SK-N-SH (cell line): ENCODE measurements at regions not wholly inside any gene's neighbourhood (a gene's known extent, or its start where the extent isn't known, plus 50 kb on each side); places are given as distances from the start of the nearest gene placed in this dataset.

Experiments
- CTCF ChIA-PET: fragments of 300-600, 350-600 bp; formaldehyde crosslinking; extraction: SDS; loops from one replicate; lab custom pipeline; 2021; lab: Yijun Ruan, JAX
- POLR2A ChIA-PET: fragments of 350-600 bp; sonication (Branson Sonifier 250); formaldehyde crosslinking; extraction: SDS; loops from one replicate; lab custom pipeline; 2020; ENCODE audit warnings: antibody characterized with exemption, inconsistent platforms; lab: Yijun Ruan, JAX
- DNase-seq: peaks from one replicate; pipeline ENCODE4 v3.0.0; 2012
- H2AFZ ChIP-seq: fragments of 200-600 bp; sonication (generic); 2 replicates; pipeline ENCODE4 v1.8.1; 2016; ENCODE audit warnings: antibody characterized with exemption, mild to moderate bottlenecking, low read depth
- H3F3A ChIP-seq: fragments of 200-600 bp; sonication (generic); replicated peaks from 2 replicates; pipeline ENCODE3; 2016; ENCODE audit warnings: antibody characterized with exemption, mild to moderate bottlenecking; ENCODE audit not compliant: insufficient read depth
- H3K27ac ChIP-seq, 2 experiments: fragments of 200-500 bp in 1 of 2; fragments of 200-600 bp in 1 of 2; sonication (Bioruptor generic) in 1 of 2; sonication (generic), shearing (Covaris generic) in 1 of 2; 2 replicates each; pipeline versions ENCODE4 v1.5.1 to v1.6.1; 2014 to 2016; ENCODE audit warnings: low read depth in 2 of 2, inconsistent platforms in 1 of 2, low read length in 1 of 2, mild to moderate bottlenecking in 1 of 2, mixed read lengths in 1 of 2
- H3K27me3 ChIP-seq: fragments of 200-600 bp; sonication (generic), shearing (Covaris generic); 2 replicates; pipeline ENCODE4 v1.6.1; 2016; ENCODE audit warnings: mixed run types; ENCODE audit not compliant: insufficient read depth
- H3K36me3 ChIP-seq, 2 experiments: fragments of 200-500 bp in 1 of 2; fragments of 200-600 bp in 1 of 2; sonication (Bioruptor generic) in 1 of 2; sonication (generic) in 1 of 2; replicated peaks in 1 of 2; 2 replicates each; pipeline versions ENCODE3 to v1.5.1; 2014 to 2016; ENCODE audit warnings: low read length in 1 of 2, mild to moderate bottlenecking in 1 of 2; ENCODE audit not compliant: insufficient read depth in 2 of 2, control insufficient read depth in 1 of 2
- H3K4me1 ChIP-seq, 2 experiments: fragments of 200-500 bp in 1 of 2; fragments of 200-600 bp in 1 of 2; sonication (Bioruptor generic) in 1 of 2; sonication (generic), shearing (Covaris generic) in 1 of 2; 2 replicates each; pipeline versions ENCODE4 v1.5.1 to v1.6.1; 2014 to 2016; ENCODE audit warnings: low read depth in 1 of 2, low read length in 1 of 2, mixed run types in 1 of 2; ENCODE audit not compliant: insufficient read depth in 2 of 2, control insufficient read depth in 1 of 2
- H3K4me2 ChIP-seq: fragments of 200-600 bp; sonication (generic), shearing (Covaris generic); 2 replicates; pipeline ENCODE4 v1.6.1; 2017; ENCODE audit warnings: mixed run types
- H3K4me3 ChIP-seq, 2 experiments: fragments of 200-500 bp in 1 of 2; fragments of 200-600 bp in 1 of 2; sonication (Bioruptor generic) in 1 of 2; sonication (generic), shearing (Covaris generic) in 1 of 2; 2 replicates each; pipeline versions ENCODE4 v1.5.1 to v1.8.1; 2014 to 2016; ENCODE audit warnings: low read depth in 2 of 2, inconsistent platforms in 1 of 2, low read length in 1 of 2, mild to moderate bottlenecking in 1 of 2, mixed read lengths in 1 of 2, moderate library complexity in 1 of 2
- H3K79me2 ChIP-seq: fragments of 200-600 bp; sonication (generic); 2 replicates; pipeline ENCODE4 v1.8.1; 2017; ENCODE audit warnings: mild to moderate bottlenecking; ENCODE audit not compliant: insufficient read depth
- H3K9ac ChIP-seq: fragments of 200-600 bp; sonication (generic); 2 replicates; pipeline ENCODE4 v1.6.1; 2017; ENCODE audit warnings: mixed run types
- H3K9me2 ChIP-seq: fragments of 200-600 bp; sonication (generic); 2 replicates; pipeline ENCODE4 v1.6.1; 2017; ENCODE audit warnings: mixed run types
- H3K9me3 ChIP-seq: fragments of 200-600 bp; sonication (generic); 2 replicates; pipeline ENCODE4 v1.6.1; 2017; ENCODE audit warnings: mixed run types, mild to moderate bottlenecking, moderate library complexity
- H4K20me1 ChIP-seq: fragments of 200-600 bp; sonication (generic); 2 replicates; pipeline ENCODE4 v1.6.1; 2017; ENCODE audit warnings: mild to moderate bottlenecking, mixed run types; ENCODE audit not compliant: insufficient read depth
- CHD2 ChIP-seq: fragments of 150-350 bp; IDR thresholded peaks from 2 replicates; pipeline ENCODE4 v1.6.1; 2018; ENCODE audit warnings: low read length; ENCODE audit not compliant: partially characterized antibody
- ELF1 ChIP-seq: IDR thresholded peaks from 2 replicates; pipeline ENCODE4 v1.4.0; 2012
- EZH2phosphoT487 ChIP-seq: fragments of 200-600 bp; sonication (generic); IDR thresholded peaks from 2 replicates; pipeline ENCODE4 v1.6.1; 2017; ENCODE audit warnings: low read depth, mixed run types, mild to moderate bottlenecking, antibody characterized with exemption, moderate library complexity, borderline replicate concordance
- FOXJ3 ChIP-seq: sonication (generic); formaldehyde crosslinking; IDR thresholded peaks from 2 replicates; pipeline ENCODE4 v1.5.1; 2020; ENCODE audit warnings: mild to moderate bottlenecking, missing genetic modification reagents
- FOXM1 ChIP-seq: IDR thresholded peaks from 2 replicates; pipeline ENCODE4 v1.4.0; 2012; ENCODE audit warnings: low read depth, mild to moderate bottlenecking
- GABPA ChIP-seq: IDR thresholded peaks from 2 replicates; pipeline ENCODE4 v1.4.0; 2012; ENCODE audit warnings: low read depth, mild to moderate bottlenecking
- IRF3 ChIP-seq: fragments of 150-350 bp; IDR thresholded peaks from 2 replicates; pipeline ENCODE4 v1.6.1; 2016; ENCODE audit warnings: mild to moderate bottlenecking, low read depth, low read length
- JUND ChIP-seq: IDR thresholded peaks from 2 replicates; pipeline ENCODE4 v1.4.0; 2012
- MEF2A ChIP-seq: IDR thresholded peaks from 2 replicates; pipeline ENCODE4 v1.4.0; 2012; ENCODE audit warnings: low read depth, borderline replicate concordance
- MXI1 ChIP-seq: IDR thresholded peaks from 2 replicates; pipeline ENCODE4 v1.6.1; 2012; ENCODE audit warnings: mild to moderate bottlenecking, low read depth, low read length, improper control_type of control experiment
- NRF1 ChIP-seq: IDR thresholded peaks from 2 replicates; pipeline ENCODE4 v1.6.1; 2012; ENCODE audit warnings: low read depth, mild to moderate bottlenecking, low read length
- POLR2AphosphoS5 ChIP-seq: IDR thresholded peaks from 2 replicates; pipeline ENCODE4 v1.6.1; 2012; ENCODE audit warnings: low read depth, low read length
- RCOR1 ChIP-seq: fragments of 150-350 bp; IDR thresholded peaks from 2 replicates; pipeline ENCODE4 v1.6.1; 2017; ENCODE audit warnings: antibody characterized with exemption, low read length
- REST ChIP-seq: IDR thresholded peaks from 2 replicates; pipeline ENCODE4 v1.6.1; 2012; ENCODE audit warnings: mild to moderate bottlenecking, low read depth, low read length, moderate library complexity
- SIN3A ChIP-seq: IDR thresholded peaks from 2 replicates; pipeline ENCODE4 v1.6.1; 2012; ENCODE audit warnings: low read depth, mild to moderate bottlenecking, low read length, moderate library complexity, borderline replicate concordance
- SMC3 ChIP-seq: IDR thresholded peaks from 2 replicates; pipeline ENCODE4 v1.6.1; 2012; ENCODE audit warnings: low read depth, low read length, improper control_type of control experiment
- TAF1 ChIP-seq: IDR thresholded peaks from 2 replicates; pipeline ENCODE4 v1.6.1; 2012; ENCODE audit warnings: low read depth, mild to moderate bottlenecking, low read length, moderate library complexity, borderline replicate concordance
- USF1 ChIP-seq: IDR thresholded peaks from 2 replicates; pipeline ENCODE4 v1.4.0; 2012; ENCODE audit warnings: low read depth, borderline replicate concordance
- USF2 ChIP-seq: fragments of 150-350 bp; IDR thresholded peaks from 2 replicates; pipeline ENCODE4 v1.6.1; 2017; ENCODE audit warnings: antibody characterized with exemption, low read length, low read depth, borderline replicate concordance
- YY1 ChIP-seq: IDR thresholded peaks from 2 replicates; pipeline ENCODE4 v1.4.0; 2012; ENCODE audit warnings: low read depth, mild to moderate bottlenecking
- WGBS: methylation state at CpG from one replicate; pipeline ENCODE4 v1.1.6; 2017; ENCODE audit warnings: low lambda C conversion rate; 5-methylcytosine and 5-hydroxymethylcytosine counted together

GRCh38 chr11:42473106-42473505, 838.7 kb upstream of the API5 start:
- Histone ChIP-seq H3K4me2 (no peak overlapping the region), H3K79me2 (no peaks in the 10 kb centered on the region), H3K9me3 (no peaks in the 10 kb centered on the region), H3K27ac (no peak overlapping the region), H3K9ac (no peak overlapping the region), H3K4me1 (no peaks in the 10 kb centered on the region), H3K36me3 (no peaks in the 10 kb centered on the region), H3F3A (no peaks in the 10 kb centered on the region), H4K20me1 (no peaks in the 10 kb centered on the region), H3K4me3 (no peak overlapping the region), H3K9me2 (no peaks in the 10 kb centered on the region), H2AFZ (no peak overlapping the region), H3K27me3 (no peaks in the 10 kb centered on the region)
- DNase-seq, result peak; percentile 1
- CTCF ChIA-PET, result no interaction called here
- TF ChIP-seq POLR2AphosphoS5 (no peak), ELF1 (no peak), GABPA (no peak), IRF3 (no peak), CHD2 (no peak), TAF1 (no peak), MEF2A (no peak), SIN3A (no peak), FOXM1 (no peak), SMC3 (no peak)
- POLR2A ChIA-PET, result no interaction called here
- 18% methylated on average over 4 of the region's 4 CpGs for WGBS

- ChIA-PET CTCF (no interaction called here), POLR2A (no interaction called here)
- H4K20me1 ChIP-seq, result no peaks in the 10 kb centered on the region
- TF ChIP-seq IRF3, result no peak
- TF ChIP-seq CHD2, result no peak
- TF ChIP-seq SMC3, result no peak
- no peak for TF ChIP-seq JUND
- no peak for TF ChIP-seq FOXM1
- no peak for TF ChIP-seq REST
- no peak for TF ChIP-seq FOXJ3 (CRISPR knock-in tag)
- no peak for TF ChIP-seq MXI1
- no peak for TF ChIP-seq SIN3A
- no peak for TF ChIP-seq YY1
- no peak for TF ChIP-seq TAF1
- TF ChIP-seq USF1, result no peak
- TF ChIP-seq NRF1, result no peak
- no peak for TF ChIP-seq RCOR1
- no peak for TF ChIP-seq USF2
- TF ChIP-seq EZH2phosphoT487, result no peak
- TF ChIP-seq GABPA, result no peak
- no peak overlapping the region for H3K4me2 ChIP-seq
- H3K79me2 ChIP-seq, result no peaks in the 10 kb centered on the region
- no peaks in the 10 kb centered on the region for H3F3A ChIP-seq
- no peak overlapping the region for H3K9ac ChIP-seq
- no peaks in the 10 kb centered on the region for H3K36me3 ChIP-seq
- H3K4me3 ChIP-seq, result no peak overlapping the region
- H3K27ac ChIP-seq, result no peak overlapping the region
- no peak for DNase-seq
- no peaks in the 10 kb centered on the region for H3K4me1 ChIP-seq
- no peaks in the 10 kb centered on the region for H3K27me3 ChIP-seq
- no peaks in the 10 kb centered on the region for H3K9me3 ChIP-seq
- H2AFZ ChIP-seq, result no peak overlapping the region
- H3K9me2 ChIP-seq, result no peaks in the 10 kb centered on the region
Measured at GRCh38 chr11:42482822-42483221, 829.0 kb upstream of the API5 start.
